AG09319 (cell line): ENCODE measurements at regions not wholly inside any gene's neighbourhood (a gene's known extent, or its start where the extent isn't known, plus 50 kb on each side); places are given as distances from the start of the nearest gene placed in this dataset.

Experiments used
- DNase-seq: peaks from one replicate; pipeline ENCODE4 v3.0.0-alpha.2; 2010; ENCODE audit warnings: low read depth; ENCODE audit errors: extremely low read depth
- CTCF ChIP-seq: IDR thresholded peaks from 2 replicates; pipeline ENCODE4 v1.5.1; 2011; ENCODE audit warnings: low read depth, mild to moderate bottlenecking, inconsistent platforms, low read length, moderate library complexity

- no peak for TF ChIP-seq CTCF
- no peak for DNase-seq
Observed at GRCh38 chr18:38263066-38263465, 697.5 kb upstream of the CELF4 start.

GRCh38 chr18:38262661-38263060 is 697.1 kb upstream of the CELF4 start:
- TF ChIP-seq CTCF: no peak

DNA sequence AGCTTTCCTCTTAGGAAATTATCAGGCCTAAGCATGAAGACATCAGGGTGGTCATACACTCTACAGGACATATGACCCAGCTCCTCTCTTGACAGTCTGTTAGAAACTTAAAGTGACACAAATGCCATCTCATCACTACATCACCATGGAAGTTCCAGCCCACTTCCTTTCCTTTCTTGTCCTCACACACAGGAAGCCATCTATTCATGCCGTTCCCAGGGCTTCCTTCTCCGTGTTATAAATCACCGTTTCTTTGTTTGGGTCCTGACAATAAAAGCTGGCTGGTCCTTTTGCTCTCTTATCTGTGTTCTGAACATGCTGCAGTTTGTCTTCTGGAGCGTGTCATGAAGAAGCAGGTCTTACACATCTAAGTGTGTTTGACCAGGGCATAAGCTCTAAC is 692.1 kb upstream of the CELF4 start:
- no peak for TF ChIP-seq CTCF
- DNase-seq: no peak

More at GRCh38 chr18:38262661-38263060, 697.1 kb upstream of the CELF4 start:
- DNase-seq: no peak

- no peak for TF ChIP-seq CTCF
- no peak for DNase-seq
Observed at GRCh38 chr18:38256366-38256765, 690.8 kb upstream of the CELF4 start.

GRCh38 chr18:38250971-38251370 is 685.4 kb upstream of the CELF4 start:
- no peak for TF ChIP-seq CTCF
- no peak for DNase-seq

DNA sequence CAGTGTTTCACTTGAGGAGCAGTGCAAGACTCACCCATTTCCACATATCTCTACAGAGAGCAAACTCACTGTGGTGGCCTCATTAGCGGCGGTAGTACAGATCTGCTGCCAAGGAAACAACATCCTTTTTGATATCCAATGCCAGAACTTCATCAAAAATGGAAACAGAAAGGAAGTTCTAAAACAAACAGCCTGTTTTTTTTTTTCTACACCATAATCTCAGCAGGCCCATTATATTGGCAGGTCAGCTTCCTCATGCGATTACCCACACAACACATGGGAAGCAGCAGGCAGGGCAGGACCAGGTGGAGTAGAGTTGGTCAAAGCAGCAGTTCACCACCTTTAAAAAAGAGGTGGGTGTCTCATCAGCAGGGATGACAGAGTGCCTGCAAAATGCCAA is 678.9 kb upstream of the CELF4 start:
- TF ChIP-seq CTCF: no peak
- DNase-seq: no peak

- DNase-seq: no peak
- no peak for TF ChIP-seq CTCF
Observed at GRCh38 chr18:38243291-38243690, 677.7 kb upstream of the CELF4 start.
